SH-SY5Y (cell line): ENCODE measurements at regions not wholly inside any gene's neighbourhood (a gene's known extent, or its start where the extent isn't known, plus 50 kb on each side); places are given as distances from the start of the nearest gene placed in this dataset.
A peak's percentile ranks its signal among the peaks of the same experiment; 100 is the strongest.

Experiments used
- GATA2 ChIP-seq: IDR thresholded peaks from 2 replicates; pipeline ENCODE4 v1.6.1; 2011; ENCODE audit warnings: mild to moderate bottlenecking, low read depth, low read length
- GATA3 ChIP-seq: IDR thresholded peaks from 2 replicates; pipeline ENCODE4 v1.6.1; 2011; ENCODE audit warnings: low read depth, mild to moderate bottlenecking, low read length, moderate library complexity

- no peak for TF ChIP-seq GATA2
- TF ChIP-seq GATA3: no peak
Measured at GRCh38 chr21:21688889-21689288, 690.7 kb downstream of the NCAM2 start.

GRCh38 chr21:21690068-21690665 is 692.0 kb downstream of the NCAM2 start:
- TF ChIP-seq GATA2 (no peak), GATA3 (no peak)

- TF ChIP-seq GATA2: no peak
- no peak for TF ChIP-seq GATA3
Measured at GRCh38 chr21:21712748-21713520, 714.7 kb downstream of the NCAM2 start.

- no peak for TF ChIP-seq GATA3
- TF ChIP-seq GATA2: no peak
Measured at GRCh38 chr21:21713651-21714180, 715.5 kb downstream of the NCAM2 start.

- TF ChIP-seq GATA2 (no peak), GATA3 (no peak)
Measured at GRCh38 chr21:21714426-21714825, 716.2 kb downstream of the NCAM2 start.

GRCh38 chr21:21715266-21715969 is 717.2 kb downstream of the NCAM2 start:
- TF ChIP-seq GATA2: no peak
- TF ChIP-seq GATA3: no peak

GRCh38 chr21:21722731-21723130 is 724.5 kb downstream of the NCAM2 start:
- no peak for TF ChIP-seq GATA3
- TF ChIP-seq GATA2: no peak

GRCh38 chr21:21730512-21730911 is 732.3 kb downstream of the NCAM2 start:
- TF ChIP-seq GATA2 (no peak), GATA3 (no peak)

GRCh38 chr21:21731626-21732025 is 733.4 kb downstream of the NCAM2 start:
- TF ChIP-seq GATA3 (no peak), GATA2 (no peak)

- TF ChIP-seq GATA2 (no peak), GATA3 (no peak)
Measured at GRCh38 chr21:21734088-21734487, 735.9 kb downstream of the NCAM2 start.

- TF ChIP-seq GATA2 (no peak), GATA3 (no peak)
Measured at GRCh38 chr21:21737186-21737585, 739.0 kb downstream of the NCAM2 start.

GRCh38 chr21:21740207-21740606 is 742.0 kb downstream of the NCAM2 start:
- TF ChIP-seq GATA3: no peak
- no peak for TF ChIP-seq GATA2

- TF ChIP-seq GATA2 (no peak; the same call in 1 of the 2 replicates), GATA3 (peak; percentile 45; the same call in 1 of the 2 replicates)
Measured at GRCh38 chr21:21750124-21750825, 752.1 kb downstream of the NCAM2 start.

- TF ChIP-seq GATA3 (no peak), GATA2 (no peak)
Measured at GRCh38 chr21:21751286-21751685, 753.1 kb downstream of the NCAM2 start.
